ENCODE measurements at regions not wholly inside any gene's neighbourhood (a gene's known extent, or its start where the extent isn't known, plus 50 kb on each side); places are given as distances from the start of the nearest gene placed in this dataset.
A peak's percentile ranks its signal among the peaks of the same experiment; 100 is the strongest.

DNA sequence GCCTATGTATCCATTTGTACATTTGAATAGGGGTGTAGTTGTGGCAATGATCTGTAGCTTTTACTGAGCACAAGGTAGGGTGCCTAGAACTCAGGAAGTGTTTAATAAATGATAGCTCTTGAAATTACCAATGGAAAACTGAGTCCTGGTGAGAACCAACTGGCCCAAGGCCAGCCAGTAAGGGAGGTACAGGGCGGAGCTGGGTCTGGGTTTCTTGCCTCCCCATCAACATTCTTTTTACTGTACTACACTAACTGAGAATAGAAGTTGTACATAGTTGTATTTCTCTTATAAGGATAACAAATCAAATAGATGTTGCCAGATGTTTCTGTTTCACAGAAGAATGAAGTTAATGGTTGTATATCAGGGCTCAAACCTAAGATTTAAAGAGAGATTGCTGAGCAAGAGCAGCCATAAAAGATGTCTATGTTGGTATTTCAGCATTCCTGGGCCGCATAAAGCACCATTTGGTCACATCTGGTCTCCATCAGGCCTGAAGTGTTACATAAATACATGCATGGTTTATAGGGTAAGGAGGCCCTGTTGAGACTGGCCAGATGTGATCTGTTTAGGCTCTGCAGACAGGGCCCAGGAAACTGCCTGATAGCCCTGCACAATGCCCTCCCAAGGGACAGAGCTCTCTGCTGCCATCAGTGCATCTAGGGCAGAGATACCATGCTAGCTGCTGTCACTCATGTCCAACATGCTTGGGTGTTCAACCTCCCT, 210.5 kb downstream of the NXNL2 start:
- TF ChIP-seq, protein P1, sequence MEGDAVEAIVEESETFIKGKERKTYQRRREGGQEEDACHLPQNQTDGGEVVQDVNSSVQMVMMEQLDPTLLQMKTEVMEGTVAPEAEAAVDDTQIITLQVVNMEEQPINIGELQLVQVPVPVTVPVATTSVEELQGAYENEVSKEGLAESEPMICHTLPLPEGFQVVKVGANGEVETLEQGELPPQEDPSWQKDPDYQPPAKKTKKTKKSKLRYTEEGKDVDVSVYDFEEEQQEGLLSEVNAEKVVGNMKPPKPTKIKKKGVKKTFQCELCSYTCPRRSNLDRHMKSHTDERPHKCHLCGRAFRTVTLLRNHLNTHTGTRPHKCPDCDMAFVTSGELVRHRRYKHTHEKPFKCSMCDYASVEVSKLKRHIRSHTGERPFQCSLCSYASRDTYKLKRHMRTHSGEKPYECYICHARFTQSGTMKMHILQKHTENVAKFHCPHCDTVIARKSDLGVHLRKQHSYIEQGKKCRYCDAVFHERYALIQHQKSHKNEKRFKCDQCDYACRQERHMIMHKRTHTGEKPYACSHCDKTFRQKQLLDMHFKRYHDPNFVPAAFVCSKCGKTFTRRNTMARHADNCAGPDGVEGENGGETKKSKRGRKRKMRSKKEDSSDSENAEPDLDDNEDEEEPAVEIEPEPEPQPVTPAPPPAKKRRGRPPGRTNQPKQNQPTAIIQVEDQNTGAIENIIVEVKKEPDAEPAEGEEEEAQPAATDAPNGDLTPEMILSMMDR (IDR thresholded peaks at IDR 0.05; ENCODE audit: low read depth, low read length, missing control alignments): no peak
- no peak for DNase-seq (ENCODE audit: low read depth)
- no peak overlapping the region for H3K4me3 ChIP-seq (ENCODE audit: low read depth, low read length)
- in situ Hi-C loops (cut with HindIII; ENCODE audit: low sequenced_read_pairs): no loop called here

DNA sequence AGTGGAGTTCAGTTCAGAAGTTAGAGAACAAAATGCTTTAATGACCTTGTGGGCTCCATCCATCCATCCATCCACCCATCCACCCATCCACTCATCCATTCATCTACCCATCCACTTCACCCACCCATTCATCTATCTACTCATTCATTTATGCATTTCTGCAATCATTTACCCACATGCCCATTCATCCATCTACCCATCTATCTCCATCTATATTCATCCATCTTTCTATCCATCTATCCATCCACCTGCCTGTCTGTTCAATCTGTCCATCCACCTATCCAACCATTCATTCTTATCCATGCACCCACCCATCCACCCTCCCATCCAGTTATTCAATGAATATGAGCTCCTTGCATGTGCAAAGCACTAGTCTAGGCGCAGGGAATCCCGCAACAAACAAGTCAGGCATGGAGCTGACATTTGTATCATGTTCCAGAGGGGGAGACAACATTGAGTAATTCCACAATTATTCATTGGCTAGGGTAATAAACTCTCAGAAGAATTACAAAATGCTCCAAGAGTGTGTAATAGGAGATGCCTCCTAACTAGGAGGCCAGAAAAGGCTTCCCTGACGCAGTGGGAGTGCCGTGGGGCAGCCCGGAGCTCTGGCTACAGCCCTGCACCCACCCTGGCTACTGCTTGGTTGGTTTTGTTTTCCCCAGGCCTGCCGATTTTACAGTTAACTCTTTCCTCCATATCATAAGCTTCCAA, 211.2 kb downstream of the NXNL2 start:
- H3K4me3 ChIP-seq (ENCODE audit: low read depth, low read length): no peak overlapping the region
- in situ Hi-C loops (cut with HindIII; ENCODE audit: low sequenced_read_pairs): no loop called here
- TF ChIP-seq, protein P1 (IDR thresholded peaks at IDR 0.05; ENCODE audit: low read depth, low read length, missing control alignments): no peak
- DNase-seq (ENCODE audit: low read depth): peak; percentile 78

DNA sequence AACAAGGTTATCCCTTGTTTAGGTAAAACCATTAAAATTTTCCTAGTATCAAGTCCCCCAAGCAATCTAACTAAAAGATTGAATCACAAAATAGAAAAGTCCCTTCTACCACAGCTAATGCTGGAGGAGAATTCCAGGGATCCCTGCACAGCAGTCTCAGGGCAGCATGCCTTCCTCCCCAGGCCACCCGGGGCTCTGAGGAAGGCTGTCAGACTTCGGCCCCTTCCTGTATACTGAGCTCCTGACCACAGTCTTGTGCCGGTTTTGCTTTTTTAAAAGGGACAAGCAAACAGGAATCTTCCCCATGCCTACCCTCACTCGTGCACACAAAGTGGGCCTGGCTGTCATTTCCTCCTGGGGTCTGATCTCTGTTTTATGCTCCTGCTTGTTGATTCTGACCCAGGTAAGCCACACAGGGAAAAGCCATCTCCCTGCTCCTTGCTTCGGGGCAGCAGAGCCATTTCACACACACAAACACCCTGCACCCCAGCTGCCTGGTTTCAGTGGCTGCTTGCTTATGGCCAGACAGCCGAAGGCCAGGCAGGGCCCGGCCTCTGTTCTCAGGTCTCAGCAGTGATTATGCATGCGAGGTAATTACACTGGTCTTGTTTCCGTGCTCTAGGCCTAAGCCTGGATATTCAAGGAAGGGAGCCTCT, 211.9 kb downstream of the NXNL2 start:
- in situ Hi-C loops (cut with HindIII; ENCODE audit: low sequenced_read_pairs): no loop called here
- no peak overlapping the region for H3K4me3 ChIP-seq (ENCODE audit: low read depth, low read length)
- no peak for DNase-seq (ENCODE audit: low read depth)
- TF ChIP-seq, protein P1 (IDR thresholded peaks at IDR 0.05; ENCODE audit: low read depth, low read length, missing control alignments): no peak

DNA sequence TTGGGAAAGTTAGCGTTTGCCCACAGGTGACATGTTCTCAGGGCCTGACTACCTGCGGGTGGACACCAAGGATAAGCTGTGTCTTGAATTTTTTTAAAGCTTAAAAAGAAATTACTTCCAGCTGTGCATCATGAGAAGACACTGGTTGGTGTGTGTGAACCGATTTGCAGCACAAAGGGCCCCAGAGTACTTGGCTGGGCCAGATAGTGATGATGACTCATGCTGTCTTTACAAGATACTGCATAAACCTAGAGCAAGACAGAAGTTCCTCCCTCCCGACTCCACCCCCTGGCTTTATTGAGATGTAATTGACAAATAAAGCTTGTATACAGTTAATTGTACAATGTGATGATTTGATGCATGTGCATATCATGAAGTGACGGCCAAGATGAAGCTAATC, 212.8 kb downstream of the NXNL2 start:
- in situ Hi-C loops (cut with HindIII; ENCODE audit: low sequenced_read_pairs): no loop called here
- no peak for DNase-seq (ENCODE audit: low read depth)
- no peak overlapping the region for H3K4me3 ChIP-seq (ENCODE audit: low read depth, low read length)
- TF ChIP-seq, protein P1 (IDR thresholded peaks at IDR 0.05; ENCODE audit: low read depth, low read length, missing control alignments): no peak

DNA sequence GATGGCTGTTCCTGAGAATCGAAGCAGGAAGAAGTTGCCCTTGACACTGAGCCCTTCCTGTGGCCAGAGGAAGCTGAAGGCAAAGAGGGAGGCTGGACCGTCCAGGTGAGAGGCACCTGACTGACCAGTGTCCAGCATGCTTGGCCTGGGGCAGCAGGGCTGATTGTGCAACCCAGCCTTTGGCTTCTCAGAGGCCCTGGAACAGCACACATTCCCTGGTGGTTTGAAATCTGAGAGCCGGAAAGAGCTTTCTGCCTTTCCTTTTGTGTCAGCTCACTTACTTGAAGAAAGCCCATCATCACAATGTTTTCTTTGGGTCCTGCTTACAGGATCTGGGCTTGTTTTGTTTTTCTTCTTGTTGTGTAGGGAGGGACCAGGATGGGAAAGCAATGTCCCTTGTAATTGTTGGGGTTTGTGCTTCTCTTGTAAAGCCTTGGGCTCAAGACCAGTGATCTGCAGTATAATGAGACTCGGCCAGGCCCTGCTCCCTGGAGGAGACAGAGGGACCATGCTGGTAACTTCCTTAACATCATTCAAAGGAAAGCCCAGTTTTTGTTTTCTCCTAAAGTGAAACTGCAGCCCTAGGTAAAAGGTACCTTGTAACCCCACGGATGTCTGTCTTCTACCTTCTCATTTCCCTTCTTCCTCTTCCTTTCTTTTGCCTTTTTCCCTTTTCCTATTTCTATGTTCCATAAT, 213.7 kb downstream of the NXNL2 start:
- TF ChIP-seq, protein P1 (IDR thresholded peaks at IDR 0.05; ENCODE audit: low read depth, low read length, missing control alignments): no peak
- in situ Hi-C loops (cut with HindIII; ENCODE audit: low sequenced_read_pairs): no loop called here
- no peak for DNase-seq (ENCODE audit: low read depth)
- H3K4me3 ChIP-seq (ENCODE audit: low read depth, low read length): no peak overlapping the region

DNA sequence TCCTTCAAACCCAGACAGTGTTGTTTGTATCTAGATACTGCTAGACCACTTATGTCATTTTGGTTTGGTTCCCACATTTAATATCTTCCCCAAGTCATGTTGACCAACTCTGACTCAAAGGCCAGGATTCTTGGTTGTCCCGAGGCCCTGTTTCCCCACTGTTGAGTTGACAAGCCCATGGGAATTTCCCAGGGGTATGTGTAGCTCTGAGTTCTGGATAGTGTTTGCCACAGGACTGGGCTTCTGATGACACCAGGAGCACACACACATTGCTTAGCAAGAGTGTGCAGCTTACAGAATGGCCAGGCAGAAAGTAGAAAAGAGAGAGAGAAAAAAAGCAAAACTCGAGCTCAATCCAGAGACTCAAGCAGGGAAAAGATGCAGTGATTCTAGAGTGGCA, 214.4 kb downstream of the NXNL2 start:
- TF ChIP-seq, protein P1 (IDR thresholded peaks at IDR 0.05; ENCODE audit: low read depth, low read length, missing control alignments): no peak
- in situ Hi-C loops (cut with HindIII; ENCODE audit: low sequenced_read_pairs): no loop called here
- no peak overlapping the region for H3K4me3 ChIP-seq (ENCODE audit: low read depth, low read length)
- DNase-seq (ENCODE audit: low read depth): no peak
